AG09319 (cell line): ENCODE measurements at regions not wholly inside any gene's neighbourhood (a gene's known extent, or its start where the extent isn't known, plus 50 kb on each side); places are given as distances from the start of the nearest gene placed in this dataset.

ENCODE experiments used
- DNase-seq: peaks from one replicate; pipeline ENCODE4 v3.0.0-alpha.2; 2010; ENCODE audit warnings: low read depth; ENCODE audit errors: extremely low read depth
- TF ChIP-seq, protein P1 (sequence below): IDR thresholded peaks from 2 replicates; pipeline ENCODE4 v1.5.1; 2011; ENCODE audit warnings: low read depth, mild to moderate bottlenecking, inconsistent platforms, low read length, moderate library complexity

DNA sequence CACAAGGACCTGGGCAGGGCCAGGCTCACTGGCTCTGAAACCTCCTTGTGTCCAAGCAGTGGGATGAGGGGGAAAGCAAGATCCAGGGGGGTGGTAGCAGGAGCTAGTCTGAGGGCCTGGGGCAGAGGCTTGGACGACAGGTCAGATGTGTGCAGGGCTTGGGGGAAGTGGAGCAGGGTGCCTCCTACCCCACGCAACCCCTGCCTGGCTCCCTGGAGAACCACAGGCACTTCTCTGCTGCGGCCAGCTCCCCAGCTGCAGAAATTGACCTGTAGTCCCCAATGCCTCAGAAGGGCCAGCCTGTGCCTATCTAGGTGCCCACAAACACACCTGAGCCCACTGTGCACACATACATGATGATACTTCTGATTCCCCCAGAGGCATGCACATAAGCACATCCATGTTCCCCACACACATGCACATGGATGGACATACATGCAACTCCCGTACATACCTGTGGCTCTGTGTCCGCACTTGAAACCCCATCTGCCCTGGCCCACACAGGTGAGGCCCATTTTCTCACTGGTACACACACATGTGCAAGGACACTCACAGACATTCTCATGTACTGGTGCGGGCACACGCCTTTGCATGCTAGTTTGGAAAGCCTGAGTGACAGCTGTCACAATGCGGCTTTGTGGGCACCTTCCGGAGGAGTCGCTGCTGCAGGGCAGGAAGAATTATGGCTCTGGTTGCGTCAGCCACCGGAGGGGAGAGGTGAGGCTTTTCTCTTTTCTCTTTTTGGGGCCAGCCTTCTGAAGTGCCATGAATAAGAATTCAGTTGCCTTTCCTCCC is 247.2 kb upstream of the CSF3R start:
- DNase-seq: no peak
- TF ChIP-seq, protein P1, sequence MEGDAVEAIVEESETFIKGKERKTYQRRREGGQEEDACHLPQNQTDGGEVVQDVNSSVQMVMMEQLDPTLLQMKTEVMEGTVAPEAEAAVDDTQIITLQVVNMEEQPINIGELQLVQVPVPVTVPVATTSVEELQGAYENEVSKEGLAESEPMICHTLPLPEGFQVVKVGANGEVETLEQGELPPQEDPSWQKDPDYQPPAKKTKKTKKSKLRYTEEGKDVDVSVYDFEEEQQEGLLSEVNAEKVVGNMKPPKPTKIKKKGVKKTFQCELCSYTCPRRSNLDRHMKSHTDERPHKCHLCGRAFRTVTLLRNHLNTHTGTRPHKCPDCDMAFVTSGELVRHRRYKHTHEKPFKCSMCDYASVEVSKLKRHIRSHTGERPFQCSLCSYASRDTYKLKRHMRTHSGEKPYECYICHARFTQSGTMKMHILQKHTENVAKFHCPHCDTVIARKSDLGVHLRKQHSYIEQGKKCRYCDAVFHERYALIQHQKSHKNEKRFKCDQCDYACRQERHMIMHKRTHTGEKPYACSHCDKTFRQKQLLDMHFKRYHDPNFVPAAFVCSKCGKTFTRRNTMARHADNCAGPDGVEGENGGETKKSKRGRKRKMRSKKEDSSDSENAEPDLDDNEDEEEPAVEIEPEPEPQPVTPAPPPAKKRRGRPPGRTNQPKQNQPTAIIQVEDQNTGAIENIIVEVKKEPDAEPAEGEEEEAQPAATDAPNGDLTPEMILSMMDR: no peak

DNA sequence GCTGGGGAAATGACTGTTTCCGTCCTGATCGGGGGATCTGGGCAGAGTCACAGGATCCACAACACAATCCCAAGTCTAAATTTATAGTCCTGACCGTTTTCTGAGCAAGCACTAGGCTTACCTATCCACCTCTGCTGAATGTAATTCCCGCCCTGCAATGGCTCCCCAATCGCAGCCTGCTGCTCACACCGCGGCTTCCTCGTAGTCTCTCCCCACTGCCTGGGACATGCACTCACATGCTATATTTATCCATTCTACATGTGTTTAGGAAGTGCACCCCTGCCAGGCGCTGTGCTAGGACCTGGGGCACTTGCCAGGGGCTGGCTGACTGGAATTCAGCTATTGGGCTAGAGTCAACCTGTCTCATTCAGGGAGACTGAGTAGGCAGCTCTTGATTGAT is 246.6 kb upstream of the CSF3R start:
- TF ChIP-seq, protein P1: no peak
- DNase-seq: no peak

DNA sequence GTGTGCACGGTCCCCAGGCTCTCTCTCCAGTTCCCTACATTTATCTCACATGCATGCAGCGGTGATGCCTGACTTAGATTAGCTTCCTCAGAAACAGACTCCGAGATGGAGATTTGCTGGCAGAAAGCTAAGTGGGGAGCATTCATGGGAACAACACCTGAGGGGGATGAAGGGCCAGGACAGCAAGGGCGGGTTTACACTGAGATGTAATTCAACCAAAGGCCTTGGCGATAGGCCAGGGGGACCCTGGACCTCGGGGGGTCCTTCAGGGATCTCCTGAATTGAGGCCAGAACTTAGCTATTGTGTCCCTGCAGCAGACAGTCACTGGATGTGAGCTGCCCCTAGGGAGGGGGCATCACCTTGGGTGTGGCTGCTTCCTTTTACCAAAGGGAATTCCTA is 246.1 kb upstream of the CSF3R start:
- TF ChIP-seq, protein P1: no peak
- no peak for DNase-seq

DNA sequence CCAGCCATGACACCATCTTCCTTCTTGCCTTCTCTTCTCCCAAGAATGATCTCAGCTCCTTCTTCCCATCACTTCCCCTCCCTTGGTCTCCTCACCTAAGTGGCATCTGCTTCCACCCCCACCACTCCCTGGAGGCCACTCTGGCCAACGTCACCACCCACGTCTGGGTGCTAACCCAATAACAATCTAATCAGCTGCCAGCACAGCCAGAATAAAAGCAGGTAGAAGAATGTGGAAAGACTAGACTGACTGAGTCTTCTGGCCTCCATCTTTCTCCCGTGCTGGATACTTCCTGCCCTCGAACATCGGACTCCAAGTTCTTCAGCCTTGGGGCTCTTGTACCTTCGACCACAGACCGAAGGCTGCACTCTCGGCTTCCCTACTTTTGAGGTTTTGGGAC is 245.3 kb upstream of the CSF3R start:
- TF ChIP-seq, protein P1: no peak
- DNase-seq: no peak

DNA sequence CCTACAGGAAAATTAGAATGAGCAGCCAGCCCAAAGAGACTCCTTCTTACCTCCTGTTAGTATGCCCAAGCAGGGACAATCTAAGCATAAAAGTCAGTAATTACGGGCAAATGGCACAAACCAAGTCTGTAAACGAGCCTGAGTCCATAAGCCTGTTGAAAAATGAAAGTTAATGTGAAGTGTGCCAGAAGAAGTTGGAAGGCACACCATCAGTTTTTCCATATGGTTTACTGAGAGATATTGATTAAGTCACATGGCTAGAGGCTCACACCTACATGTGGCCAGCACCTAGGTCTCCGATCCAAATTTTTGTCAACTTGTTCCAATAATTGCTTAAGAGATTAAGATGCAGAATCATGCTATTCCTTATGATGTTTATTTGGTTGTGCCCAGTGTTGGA is 242.4 kb upstream of the CSF3R start:
- TF ChIP-seq, protein P1: no peak
- no peak for DNase-seq

DNA sequence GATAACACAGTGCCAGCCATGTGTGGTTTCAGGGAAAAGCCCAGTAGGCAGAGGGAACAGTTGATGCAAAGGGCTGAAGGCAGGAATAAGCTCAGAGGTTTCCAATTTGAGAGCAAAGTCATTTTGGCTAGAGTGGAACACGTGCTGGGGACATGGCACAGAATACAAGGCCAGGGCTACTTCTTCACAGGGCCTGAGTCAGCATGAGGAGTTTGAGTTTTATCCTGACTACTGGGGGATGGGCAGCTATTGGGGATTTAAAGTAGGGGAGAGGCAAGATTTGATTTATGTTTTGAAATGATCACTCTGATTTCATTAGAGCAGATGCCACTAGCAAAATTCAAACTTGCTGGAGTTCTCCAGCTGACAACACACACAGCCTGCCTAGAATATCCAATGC is 241.1 kb upstream of the CSF3R start:
- no peak for DNase-seq
- TF ChIP-seq, protein P1: no peak

DNA sequence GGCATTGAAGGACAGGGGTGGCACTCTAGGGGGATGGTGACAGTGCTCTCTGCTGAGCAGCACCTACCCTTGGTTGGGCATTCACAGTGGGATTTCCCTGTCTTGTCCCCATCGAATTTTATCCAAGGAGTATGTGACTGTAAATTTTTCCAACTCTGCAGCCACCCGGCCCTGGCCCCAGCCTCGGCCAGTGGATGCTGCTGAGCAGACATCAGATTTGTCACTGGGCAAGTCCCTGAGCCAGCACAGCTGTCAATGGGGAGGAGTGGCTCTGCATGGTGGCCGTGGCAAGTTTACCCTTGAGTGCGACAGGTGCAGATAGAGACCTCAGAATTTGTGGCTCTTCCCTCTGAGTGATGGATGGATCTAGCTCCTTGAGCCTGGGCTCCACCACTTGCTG is 240.2 kb upstream of the CSF3R start:
- TF ChIP-seq, protein P1: no peak
- no peak for DNase-seq
